Astrocyte of the spinal cord (primary cell): ENCODE measurements at regions not wholly inside any gene's neighbourhood (a gene's known extent, or its start where the extent isn't known, plus 50 kb on each side); places are given as distances from the start of the nearest gene placed in this dataset.

Experiments
- DNase-seq: peaks from one replicate; pipeline ENCODE4 v3.0.0; 2011; ENCODE audit warnings: low read depth, low spot score
- H3K4me3 ChIP-seq: 2 replicates; pipeline ENCODE4 v1.5.1; 2011; ENCODE audit warnings: low read depth, mild to moderate bottlenecking, low read length, moderate library complexity
- in situ Hi-C: cut with HindIII; loops from 2 replicates; pipeline ENCODE4 v1.10.0; 2017; ENCODE audit warnings: low sequenced_read_pairs
- TF ChIP-seq, protein P1 (sequence below): IDR thresholded peaks from 2 replicates; pipeline ENCODE4 v1.5.1; 2012; ENCODE audit warnings: low read depth, mild to moderate bottlenecking, low read length, inconsistent platforms

DNA sequence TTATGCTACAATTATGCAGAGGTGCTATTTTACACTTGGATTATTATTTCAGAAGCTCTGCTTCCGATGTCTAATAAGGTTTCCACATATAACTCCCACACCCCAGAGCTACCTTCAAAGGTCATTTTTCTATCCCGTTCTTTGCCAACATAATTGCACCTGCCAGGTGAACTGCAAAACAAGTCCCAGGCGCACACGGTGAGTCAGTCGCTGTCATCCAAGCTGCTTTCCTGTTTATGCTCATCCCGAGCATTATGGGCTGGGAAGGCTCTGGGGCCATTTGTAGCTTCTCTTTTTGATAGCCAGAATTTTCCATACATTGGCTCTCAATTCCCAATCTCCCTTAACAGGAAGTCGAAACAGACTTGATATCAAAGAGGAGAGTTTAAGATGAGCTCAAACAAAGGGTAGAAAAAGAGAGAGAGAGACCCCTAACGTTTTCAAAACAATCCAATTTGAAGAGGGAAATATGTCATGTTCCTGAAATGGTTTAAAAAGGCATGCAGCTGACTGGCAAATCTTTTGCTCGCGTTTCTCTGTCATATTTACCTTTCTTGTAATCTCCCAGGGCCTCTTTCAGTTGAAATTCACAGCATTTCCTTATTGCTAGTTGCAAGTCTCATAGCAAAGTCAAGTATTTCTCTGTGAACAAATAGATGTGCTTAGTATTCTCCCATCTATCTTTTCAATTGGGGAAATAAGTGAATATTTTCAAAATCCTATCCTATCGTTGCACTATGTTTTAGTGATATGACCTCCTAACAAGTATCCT, 815.9 kb downstream of the KCNA4 start:
- in situ Hi-C loops, result no loop called here

GRCh38 chr11:29190313-29190712, 826.5 kb downstream of the KCNA4 start:
- in situ Hi-C loops, result no loop called here
- no peak for DNase-seq
- TF ChIP-seq, protein P1, sequence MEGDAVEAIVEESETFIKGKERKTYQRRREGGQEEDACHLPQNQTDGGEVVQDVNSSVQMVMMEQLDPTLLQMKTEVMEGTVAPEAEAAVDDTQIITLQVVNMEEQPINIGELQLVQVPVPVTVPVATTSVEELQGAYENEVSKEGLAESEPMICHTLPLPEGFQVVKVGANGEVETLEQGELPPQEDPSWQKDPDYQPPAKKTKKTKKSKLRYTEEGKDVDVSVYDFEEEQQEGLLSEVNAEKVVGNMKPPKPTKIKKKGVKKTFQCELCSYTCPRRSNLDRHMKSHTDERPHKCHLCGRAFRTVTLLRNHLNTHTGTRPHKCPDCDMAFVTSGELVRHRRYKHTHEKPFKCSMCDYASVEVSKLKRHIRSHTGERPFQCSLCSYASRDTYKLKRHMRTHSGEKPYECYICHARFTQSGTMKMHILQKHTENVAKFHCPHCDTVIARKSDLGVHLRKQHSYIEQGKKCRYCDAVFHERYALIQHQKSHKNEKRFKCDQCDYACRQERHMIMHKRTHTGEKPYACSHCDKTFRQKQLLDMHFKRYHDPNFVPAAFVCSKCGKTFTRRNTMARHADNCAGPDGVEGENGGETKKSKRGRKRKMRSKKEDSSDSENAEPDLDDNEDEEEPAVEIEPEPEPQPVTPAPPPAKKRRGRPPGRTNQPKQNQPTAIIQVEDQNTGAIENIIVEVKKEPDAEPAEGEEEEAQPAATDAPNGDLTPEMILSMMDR, result no peak
- H3K4me3 ChIP-seq, result no peak overlapping the region

More for the DNA sequence above, 815.9 kb downstream of the KCNA4 start:
- DNase-seq, result no peak
- TF ChIP-seq, protein P1, result no peak
- H3K4me3 ChIP-seq, result no peak overlapping the region

- TF ChIP-seq, protein P1, result no peak
- in situ Hi-C loops, result no loop called here
- H3K4me3 ChIP-seq, result no peak overlapping the region
- DNase-seq, result no peak
Measured at GRCh38 chr11:29187215-29187614, 829.6 kb downstream of the KCNA4 start.

- TF ChIP-seq, protein P1, result no peak
- in situ Hi-C loops, result no loop called here
- peak; percentile 96 for DNase-seq
- H3K4me3 ChIP-seq, result no peak overlapping the region
Measured at GRCh38 chr11:29184939-29185890, 831.6 kb downstream of the KCNA4 start.

GRCh38 chr11:29183301-29183700, 833.5 kb downstream of the KCNA4 start:
- no peak for DNase-seq
- in situ Hi-C loops, result no loop called here
- TF ChIP-seq, protein P1, result no peak
- H3K4me3 ChIP-seq, result no peak overlapping the region

DNA sequence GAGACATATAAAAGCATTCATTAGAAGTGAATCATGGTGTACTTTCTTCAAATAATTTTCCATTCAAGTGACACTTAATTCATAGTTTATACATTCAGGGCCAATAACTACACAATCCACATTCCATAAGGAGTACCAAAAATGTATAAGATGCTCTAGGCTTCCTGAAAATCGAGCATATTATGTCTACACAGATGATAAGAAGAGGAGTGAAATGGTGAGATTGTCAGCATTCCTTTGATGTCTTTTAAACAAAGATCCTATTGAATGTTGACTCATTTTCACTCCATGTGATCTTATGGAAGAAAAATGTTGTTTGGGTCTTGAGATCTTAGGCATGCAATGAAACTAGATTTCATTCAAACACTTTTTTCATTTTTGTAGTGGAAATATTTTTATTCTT, 843.2 kb downstream of the KCNA4 start:
- in situ Hi-C loops, result no loop called here
- no peak overlapping the region for H3K4me3 ChIP-seq
- DNase-seq, result peak; percentile 93
- TF ChIP-seq, protein P1, result no peak
